GM11168 (cell line): ENCODE measurements at regions not wholly inside any gene's neighbourhood (a gene's known extent, or its start where the extent isn't known, plus 50 kb on each side); places are given as distances from the start of the nearest gene placed in this dataset.

ENCODE experiments used
- in situ Hi-C: fragments of 300-500 bp; cut with MboI; formaldehyde crosslinking; loops from one replicate; pipeline ENCODE4 v1.12.0; 2022; ENCODE audit warnings: low sequenced_read_pairs; ENCODE audit not compliant: unreplicated experiment

- in situ Hi-C loops = no loop called here
Observed at GRCh38 chr3:35946121-35946853, 307.0 kb downstream of the ARPP21 start.

GRCh38 chr3:35946854-35947515 is 307.7 kb downstream of the ARPP21 start:
- in situ Hi-C loops = no loop called here

- in situ Hi-C loops = loop anchor here (25.0 kb wide), 1 partner anchor 762 kb away; no protein-coding TSS in a partner anchor
Observed at GRCh38 chr3:35950021-35950420, 310.7 kb downstream of the ARPP21 start.

GRCh38 chr3:35954413-35954812 is 315.1 kb downstream of the ARPP21 start:
- in situ Hi-C loops = loop anchor here (25.0 kb wide), 1 partner anchor 758 kb away; no protein-coding TSS in a partner anchor

- in situ Hi-C loops = loop anchor here (25.0 kb wide), 1 partner anchor 746 kb away; no protein-coding TSS in a partner anchor
Observed at GRCh38 chr3:35965908-35966307, 326.6 kb downstream of the ARPP21 start.

DNA sequence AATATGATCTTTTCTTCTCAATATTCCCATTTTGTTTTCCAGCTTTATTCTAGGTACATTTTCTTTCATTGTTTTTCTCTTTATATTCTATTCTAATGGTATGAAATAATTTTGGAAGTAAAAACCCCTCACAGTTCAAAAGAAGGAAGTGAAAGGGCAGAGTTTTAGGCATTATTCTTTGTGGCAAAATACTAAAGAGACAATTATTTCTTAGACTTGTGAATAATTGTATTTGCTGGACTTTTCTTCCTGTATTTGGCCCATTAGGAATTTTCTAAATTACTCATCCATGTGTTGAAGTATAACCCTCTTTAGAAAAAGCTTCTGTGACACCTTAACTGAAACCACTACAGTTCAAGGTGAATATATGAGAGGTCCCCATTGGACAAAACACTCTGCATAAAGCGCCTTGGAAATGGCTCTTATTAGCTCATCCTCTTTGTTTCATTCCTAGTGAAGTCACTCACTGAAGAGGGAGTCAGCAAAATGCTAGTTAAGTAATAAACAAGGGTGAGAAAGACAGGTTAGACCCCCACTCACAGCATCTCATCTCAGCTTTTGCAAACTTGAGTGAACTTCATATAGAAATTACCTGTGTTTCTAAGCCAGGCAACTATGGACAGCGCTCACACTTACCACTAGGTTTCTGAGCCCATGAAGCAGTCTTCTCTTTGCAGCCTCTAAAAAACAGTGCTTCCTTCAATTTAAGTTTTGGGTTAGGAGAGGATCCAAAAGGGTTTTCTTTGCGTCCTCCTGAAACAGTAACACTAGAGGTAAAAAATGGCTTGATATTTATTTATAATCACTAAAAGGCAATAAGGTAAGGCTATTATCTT is 327.5 kb downstream of the ARPP21 start:
- in situ Hi-C loops = loop anchor here (25.0 kb wide), 1 partner anchor 745 kb away; no protein-coding TSS in a partner anchor

- in situ Hi-C loops = loop anchor here (25.0 kb wide), 1 partner anchor 744 kb away; no protein-coding TSS in a partner anchor
Observed at GRCh38 chr3:35968043-35968622, 328.8 kb downstream of the ARPP21 start.

- in situ Hi-C loops = loop anchor here (25.0 kb wide), 1 partner anchor 743 kb away; no protein-coding TSS in a partner anchor
Observed at GRCh38 chr3:35969406-35969805, 330.1 kb downstream of the ARPP21 start.

GRCh38 chr3:35970793-35971192 is 331.5 kb downstream of the ARPP21 start:
- in situ Hi-C loops = loop anchor here (25.0 kb wide), 1 partner anchor 742 kb away; no protein-coding TSS in a partner anchor

DNA sequence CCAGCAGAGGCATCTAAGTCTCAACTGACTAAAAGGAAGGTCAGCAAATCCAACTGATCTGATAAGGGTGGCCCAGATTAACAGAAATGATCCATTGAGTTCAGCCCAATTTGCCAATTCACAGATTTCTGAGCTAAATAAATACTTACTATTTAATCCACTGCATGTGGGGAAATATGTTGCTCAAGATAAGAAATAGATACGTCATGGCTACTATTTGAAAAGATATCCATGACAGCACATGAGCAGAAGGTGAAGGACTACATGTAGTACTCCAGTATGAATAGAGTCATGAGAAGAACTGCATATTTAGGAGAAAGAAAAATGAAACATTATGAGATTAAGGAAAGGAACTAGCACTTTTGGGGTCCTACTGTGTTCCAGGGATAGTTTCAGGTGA is 332.4 kb downstream of the ARPP21 start:
- in situ Hi-C loops = loop anchor here (25.0 kb wide), 1 partner anchor 741 kb away; no protein-coding TSS in a partner anchor

- in situ Hi-C loops = loop anchor here (25.0 kb wide), 1 partner anchor 737 kb away; no protein-coding TSS in a partner anchor
Observed at GRCh38 chr3:35974872-35975271, 335.5 kb downstream of the ARPP21 start.

GRCh38 chr3:35986161-35986560 is 346.8 kb downstream of the ARPP21 start:
- in situ Hi-C loops = no loop called here

DNA sequence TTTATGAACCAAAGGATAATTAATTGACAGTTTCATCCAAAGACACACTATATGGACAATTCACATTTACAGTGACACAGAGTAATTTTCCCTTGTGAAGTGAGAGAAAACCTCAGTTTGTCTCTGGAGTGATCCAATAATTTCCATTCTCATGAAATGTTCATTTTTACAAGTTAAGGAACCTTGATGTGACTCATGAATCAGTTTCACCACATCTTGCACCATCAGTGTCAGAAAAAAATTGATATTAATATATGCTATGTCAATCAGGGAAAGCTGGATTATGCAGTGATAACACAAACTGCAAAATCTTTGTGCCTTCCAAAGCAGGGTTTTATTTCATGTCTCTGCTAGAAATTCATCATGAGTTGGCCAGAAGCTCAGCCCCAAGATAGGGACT is 348.1 kb downstream of the ARPP21 start:
- in situ Hi-C loops = no loop called here

DNA sequence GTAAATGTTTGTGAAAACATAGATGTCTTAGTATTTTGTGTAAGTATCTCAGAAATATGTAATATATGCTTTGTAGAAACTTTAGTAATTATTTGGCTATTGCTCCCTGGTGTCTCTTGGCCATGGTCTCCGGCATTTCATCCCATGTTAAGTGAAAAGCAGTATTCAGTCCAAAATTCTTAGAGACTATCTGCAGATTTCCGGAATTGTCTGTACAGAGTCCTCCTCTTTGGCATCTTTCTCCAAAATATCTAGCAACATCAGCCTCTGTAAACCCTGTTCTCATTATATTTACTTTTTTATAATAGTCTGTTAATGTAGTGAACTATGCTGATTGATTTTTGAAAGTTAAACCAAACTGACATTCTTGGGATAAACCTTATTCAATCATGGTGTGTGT is 352.7 kb downstream of the ARPP21 start:
- in situ Hi-C loops = no loop called here

DNA sequence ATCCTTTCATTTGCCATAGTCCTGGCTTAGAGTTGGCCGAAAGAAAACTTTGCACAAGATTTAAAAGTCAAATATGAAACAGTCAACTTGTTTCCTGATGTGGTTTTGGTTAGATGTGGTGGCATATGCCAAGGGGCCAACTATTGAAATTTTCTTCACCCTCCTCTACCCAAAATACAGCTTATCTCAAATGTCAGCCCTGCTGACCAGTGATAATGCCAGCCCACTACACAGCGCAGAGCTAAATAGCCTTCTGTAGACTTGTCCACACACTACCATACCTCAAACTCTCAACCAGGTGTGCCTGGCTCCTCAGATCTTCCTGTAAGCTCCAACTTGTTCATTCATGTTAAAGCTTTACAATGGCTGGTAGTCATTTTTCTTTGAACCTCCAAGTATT is 368.5 kb upstream of the STAC start:
- in situ Hi-C loops = no loop called here

GRCh38 chr3:36013425-36013824 is 366.9 kb upstream of the STAC start:
- in situ Hi-C loops = no loop called here

GRCh38 chr3:36025232-36025631 is 355.1 kb upstream of the STAC start:
- in situ Hi-C loops = no loop called here

DNA sequence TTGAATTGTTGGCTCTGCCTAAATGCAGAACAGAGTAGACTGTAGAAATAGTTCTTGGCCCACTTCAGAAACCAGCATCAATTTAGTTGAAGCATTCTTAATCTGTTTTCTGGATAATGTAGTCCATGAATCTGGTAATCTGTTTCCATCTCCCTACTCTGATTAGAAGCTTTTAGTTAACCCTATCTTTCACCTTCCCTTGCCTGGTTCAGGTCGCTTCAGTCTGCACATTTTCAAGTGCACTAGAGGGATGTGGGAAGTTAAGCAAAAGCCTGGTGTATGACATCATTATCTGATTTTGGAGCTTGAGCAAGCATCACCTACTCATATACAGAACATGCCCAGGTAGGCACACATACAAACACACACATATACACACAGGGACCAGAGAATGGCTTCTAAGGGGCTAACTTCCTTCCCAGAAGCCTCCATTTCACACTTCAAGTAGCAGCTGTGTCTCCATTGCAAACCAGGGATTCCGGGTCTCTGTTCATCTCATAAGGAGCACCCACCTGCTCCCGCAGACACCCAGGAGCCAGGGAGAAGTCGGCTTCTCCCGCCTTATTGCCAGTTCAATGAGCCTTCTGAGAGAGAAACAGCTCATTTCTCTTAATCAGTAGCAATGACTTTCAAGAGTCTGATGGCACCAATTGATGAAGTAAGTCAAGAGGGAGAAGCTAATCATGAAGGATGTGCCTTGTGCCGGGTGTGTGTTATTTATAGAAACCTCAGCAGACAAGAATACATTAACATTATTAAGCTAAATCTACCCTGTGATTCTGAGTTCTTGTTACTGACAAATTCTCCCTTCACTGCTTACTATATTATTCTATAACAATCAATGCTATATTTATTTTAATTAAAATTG is 347.9 kb upstream of the STAC start:
- in situ Hi-C loops = no loop called here

DNA sequence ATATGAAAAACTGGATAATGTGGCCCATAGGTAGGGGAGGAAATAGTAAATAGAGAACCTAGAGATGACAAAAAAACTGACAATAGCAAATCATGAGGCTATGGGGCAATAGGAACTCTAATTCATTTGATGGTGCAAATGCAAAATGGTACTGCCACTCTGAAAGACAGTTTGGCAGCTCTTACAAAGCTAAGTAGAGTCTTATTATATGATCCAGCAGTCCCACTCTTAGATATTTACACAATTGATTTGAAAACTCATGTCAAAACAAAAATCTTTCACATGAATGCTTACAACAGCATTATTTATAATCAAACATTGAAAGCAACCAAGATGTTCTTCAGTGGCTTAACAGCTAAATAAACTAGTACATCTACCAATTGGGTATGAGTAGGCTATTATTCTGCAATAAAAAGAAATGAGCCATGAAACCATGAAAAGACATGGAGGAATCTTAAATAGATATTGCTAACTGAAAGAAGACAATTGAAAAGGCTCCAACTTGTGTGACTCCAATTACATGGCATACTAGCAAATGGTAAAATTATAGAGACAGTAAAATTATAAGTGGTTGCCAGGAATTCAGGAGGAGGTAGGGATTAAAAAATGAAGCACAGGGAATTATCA is 321.8 kb upstream of the STAC start:
- in situ Hi-C loops = no loop called here
